ENCODE measurements at regions not wholly inside any gene's neighbourhood (a gene's known extent, or its start where the extent isn't known, plus 50 kb on each side); places are given as distances from the start of the nearest gene placed in this dataset.

GRCh38 chr12:114949058-114949820 lies 265.3 kb upstream of the TBX3 start:
- no peak for DNase-seq

DNA sequence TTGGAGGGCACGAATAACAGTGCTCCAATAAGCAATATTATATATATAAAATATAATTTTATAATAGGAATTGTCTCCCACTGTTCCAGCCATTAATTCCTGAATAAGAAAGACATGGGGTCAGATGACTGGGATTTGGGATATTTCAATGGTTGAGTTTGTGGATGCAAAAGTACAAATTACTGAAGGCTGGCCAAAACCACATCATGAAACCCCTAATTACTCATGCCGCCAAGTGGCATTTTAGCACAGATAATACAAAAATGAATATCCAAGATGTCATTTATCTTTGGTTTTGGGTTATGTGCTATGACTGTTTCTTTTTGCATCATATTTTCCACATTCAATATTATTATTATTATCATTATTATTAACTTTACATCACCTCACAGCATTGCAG lies 261.4 kb upstream of the TBX3 start:
- no peak for DNase-seq

DNA sequence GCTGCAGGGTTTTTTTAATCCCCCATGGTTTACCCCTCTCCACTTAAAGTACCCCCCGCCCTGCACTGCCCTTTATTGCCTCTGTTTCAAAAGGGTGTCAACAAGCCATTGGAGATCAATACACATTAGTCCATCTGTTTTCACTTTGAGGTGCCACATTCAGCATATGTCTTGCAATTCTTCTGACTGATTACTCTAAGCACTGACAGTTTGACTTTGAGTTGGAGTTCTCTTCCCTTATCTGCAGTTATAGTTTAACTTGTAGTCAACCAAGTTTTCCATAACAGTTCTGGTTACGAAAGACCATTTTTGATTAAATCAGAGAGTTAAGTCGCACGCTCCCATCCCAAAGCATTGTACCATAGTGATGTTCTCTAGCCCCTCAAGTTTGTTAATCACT lies 260.8 kb upstream of the TBX3 start:
- DNase-seq = no peak

DNA sequence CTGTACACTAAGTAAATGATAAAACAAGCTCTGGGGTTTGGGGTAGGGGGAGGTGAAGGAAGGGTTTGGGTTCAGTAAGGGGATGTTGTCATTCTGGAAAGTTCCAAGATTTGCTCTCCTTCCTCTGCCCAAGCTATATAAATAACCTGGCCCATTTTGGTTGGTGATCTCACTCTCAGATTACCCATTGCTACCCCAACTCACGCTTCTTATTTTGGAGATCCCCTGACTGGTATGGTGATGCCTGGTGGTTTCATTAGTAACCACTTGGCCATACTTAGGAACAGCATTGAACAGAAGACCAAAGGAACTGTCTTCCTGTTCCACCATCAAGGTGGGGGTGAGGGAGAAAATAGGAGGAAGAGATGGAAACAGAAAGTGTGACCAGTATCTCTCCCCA lies 259.6 kb upstream of the TBX3 start:
- no peak for DNase-seq

GRCh38 chr12:114938487-114939210 lies 254.7 kb upstream of the TBX3 start:
- DNase-seq = no peak

- DNase-seq = no peak
Observed at GRCh38 chr12:114936148-114937079, 252.4 kb upstream of the TBX3 start.

GRCh38 chr12:114935658-114936057 lies 251.7 kb upstream of the TBX3 start:
- no peak for DNase-seq

DNA sequence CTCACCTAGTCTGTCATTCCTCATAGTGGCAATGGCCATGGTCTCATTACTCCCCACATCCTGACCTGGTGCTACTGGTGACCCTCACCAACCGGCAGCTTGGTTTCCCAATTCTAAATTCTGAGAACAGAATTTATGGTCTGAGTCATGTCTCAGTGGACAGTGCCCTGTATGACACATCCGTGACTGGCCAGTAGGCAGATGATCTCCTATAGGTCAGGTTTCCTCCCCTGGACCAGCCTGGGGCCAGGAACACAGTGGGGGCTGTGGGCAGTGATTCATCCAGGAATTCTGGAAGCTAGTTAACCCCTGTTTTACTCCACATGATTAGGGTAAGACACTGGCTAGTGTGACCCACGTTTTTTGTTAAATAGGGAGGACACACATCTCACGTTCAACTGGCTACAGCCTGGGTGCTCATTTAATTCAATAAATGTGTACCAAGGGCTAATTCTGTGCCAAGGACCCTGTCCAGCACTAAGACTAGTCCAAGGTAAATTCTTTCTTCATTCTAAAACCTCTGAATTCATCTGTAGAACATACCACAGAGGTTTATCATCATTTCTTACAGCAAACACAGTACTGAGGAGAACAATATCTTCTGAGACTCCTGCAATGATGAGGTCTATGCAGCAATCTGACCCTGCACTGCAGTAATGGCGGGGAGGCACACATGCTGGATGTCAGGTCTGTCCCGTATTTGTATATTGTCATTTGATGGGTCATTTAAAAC lies 249.6 kb upstream of the TBX3 start:
- peak; percentile 66 for DNase-seq

GRCh38 chr12:114932806-114933205 lies 248.8 kb upstream of the TBX3 start:
- DNase-seq = no peak

DNA sequence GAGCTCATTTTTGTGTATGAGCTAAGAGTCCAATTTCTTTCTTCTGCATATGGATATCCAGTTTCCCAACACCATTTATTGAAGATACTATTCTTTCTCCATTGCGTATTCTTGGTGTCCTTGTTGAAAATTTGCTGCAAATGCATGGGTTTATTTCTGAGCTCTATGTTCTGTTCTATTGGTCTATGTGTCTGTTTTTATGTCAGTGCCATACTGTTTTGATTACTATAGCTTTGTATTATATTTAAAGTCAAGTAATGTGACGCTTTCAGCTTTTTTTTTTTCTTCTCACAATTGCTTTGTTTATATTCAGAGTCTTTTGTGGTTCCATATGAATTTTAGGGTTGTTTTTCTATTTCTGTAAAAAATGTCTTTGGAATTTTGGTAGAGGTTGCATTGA lies 247.1 kb upstream of the TBX3 start:
- no peak for DNase-seq

DNA sequence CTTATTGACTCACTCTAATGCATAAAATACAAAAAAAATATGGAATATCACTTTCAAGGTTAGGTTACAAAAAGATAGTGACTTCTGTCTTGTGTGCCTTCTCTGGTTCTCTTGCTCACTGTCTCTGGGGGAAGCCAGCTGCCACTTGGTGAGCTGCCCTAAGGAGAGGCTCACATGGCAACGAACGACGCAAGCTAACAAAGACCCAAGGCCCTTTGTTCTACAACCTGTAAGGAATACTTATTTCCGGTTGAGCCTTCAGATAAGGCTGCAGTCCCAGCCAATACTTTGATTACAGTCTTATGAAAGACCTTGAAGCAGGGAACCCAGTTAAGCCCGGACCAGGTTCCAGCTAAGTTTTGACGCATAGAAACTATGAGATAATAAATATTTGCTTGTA lies 242.4 kb upstream of the TBX3 start:
- DNase-seq = no peak

- DNase-seq = no peak
Observed at GRCh38 chr12:114924946-114925475, 241.0 kb upstream of the TBX3 start.

DNA sequence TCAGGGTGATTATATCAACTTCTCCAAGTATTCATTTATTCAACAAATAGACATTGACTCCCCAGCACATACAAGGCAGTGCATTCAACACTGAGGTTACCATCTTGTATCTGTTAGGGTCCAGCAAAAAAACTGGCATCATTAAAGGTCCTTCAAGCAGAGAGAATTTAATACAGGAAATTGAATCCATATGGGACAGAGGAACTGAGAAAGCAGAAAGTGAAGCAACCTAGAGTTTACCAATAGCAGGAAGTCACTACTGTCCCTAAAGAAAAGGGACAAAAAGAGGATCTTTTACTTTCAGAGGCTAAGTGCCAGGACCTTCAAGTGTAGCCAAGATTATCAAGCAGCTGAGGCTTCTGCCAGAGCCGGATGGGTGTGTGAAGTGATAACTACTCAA lies 237.8 kb upstream of the TBX3 start:
- no peak for DNase-seq

DNA sequence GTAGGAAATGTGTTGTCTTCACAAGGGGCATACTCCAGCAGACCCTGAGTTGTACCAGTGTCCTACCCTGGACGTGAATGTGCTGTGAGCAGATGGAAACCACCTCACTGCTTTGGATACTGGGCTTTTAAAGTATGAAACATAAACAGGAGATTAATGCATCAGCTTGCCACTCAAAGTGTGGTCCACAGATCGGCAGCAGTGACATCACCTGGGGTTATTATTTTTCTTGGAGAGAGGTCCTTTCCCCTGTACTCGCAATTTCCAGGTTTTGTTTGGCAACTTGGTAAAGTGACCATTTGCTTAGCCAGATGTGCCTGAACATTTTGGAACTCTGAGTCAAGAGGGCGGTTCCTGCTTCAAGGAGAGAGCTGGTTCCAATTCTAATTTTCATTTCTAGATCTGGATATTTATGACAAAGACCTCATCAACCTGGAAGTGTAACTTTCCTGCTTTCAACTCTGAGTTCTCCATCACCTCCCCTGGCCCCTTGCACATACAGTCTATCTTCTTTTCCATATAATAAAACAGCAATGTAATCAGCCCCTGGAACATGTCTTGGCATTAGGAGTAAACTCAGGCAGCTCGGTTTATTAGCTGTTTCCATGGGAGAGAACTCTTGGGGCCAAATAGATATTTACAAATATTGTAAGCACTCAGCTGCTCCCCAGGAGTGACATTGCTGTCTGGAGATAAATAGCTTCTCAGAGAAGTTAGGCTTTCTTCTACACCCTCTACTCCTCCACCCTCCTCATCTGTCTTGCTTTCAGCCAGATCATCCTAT lies 237.0 kb upstream of the TBX3 start:
- DNase-seq = no peak

GRCh38 chr12:114919479-114919878 lies 235.5 kb upstream of the TBX3 start:
- no peak for DNase-seq

- DNase-seq = no peak
Observed at GRCh38 chr12:114918535-114919233, 234.7 kb upstream of the TBX3 start.

DNA sequence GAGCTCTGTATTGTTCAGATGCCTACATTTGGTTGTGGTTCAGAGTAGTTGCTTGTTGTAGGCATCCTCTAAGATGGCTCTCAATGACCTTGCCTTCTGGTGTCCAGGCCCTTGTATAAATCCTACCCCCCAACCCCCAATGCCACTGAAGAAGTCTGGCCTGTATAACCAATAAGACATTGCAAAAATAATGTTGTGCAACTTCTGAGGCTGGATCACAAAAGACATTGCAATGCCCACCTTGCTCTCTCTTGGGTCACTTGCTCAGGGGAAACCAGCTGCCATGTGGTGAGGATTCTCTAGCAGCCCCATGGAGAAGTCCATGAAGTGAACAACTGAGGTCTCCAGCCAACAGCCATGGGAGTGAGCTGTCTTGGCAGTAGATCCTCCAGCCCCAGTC lies 234.0 kb upstream of the TBX3 start:
- no peak for DNase-seq

DNA sequence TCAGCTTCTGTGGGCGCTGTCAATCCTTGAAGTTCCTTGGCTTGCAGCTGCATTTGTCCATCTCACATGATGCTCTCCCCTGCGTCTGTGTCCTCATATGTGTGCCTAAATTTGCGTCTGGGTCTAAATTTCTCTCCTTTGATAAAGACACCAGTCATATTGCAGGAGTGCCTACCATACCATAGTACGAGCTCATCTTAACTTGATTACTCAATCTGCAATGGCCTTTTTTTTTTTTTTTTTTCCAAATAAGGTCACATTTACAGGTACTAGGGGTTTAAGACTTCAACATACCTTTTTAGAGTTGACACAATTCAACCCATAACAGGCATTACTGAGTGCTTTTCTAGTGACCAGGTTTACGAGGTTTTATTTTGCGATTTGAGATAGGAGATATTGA lies 233.3 kb upstream of the TBX3 start:
- no peak for DNase-seq

- no peak for DNase-seq
Observed at GRCh38 chr12:114916541-114916940, 232.6 kb upstream of the TBX3 start.

DNA sequence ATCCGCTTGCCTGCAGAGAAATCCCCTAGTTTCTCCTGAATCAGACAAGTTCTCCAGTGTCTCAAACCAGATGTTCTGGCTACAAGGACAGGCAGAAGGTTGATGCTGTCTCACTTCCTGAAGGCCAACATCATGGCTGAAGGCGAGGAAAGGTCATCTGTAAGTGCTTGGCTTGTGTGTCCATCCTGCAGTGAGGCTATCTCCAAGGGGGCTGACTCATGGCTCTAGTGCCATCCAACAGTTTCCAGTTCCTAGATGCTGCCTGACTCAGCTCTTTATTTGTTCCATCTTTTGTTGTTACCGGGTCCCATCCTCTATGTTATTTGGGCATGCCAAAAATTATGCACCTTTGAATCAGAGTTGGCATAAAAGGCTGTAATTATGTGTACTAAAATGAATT lies 232.1 kb upstream of the TBX3 start:
- DNase-seq = no peak

Data from GOT3 (cell line).